Activated CD8-positive, alpha-beta T cell treated with anti-CD3 and anti-CD28 coated beads for 36 hours (primary cell): ENCODE measurements at regions not wholly inside any gene's neighbourhood (a gene's known extent, or its start where the extent isn't known, plus 50 kb on each side); places are given as distances from the start of the nearest gene placed in this dataset.

Experiments
- ATAC-seq: fragments of 200-7000 bp; cut with Tn5 transposase; one replicate; pipeline ENCODE4 v1.10.0; 2021; ENCODE audit warnings: mild to moderate bottlenecking, moderate library complexity
- CTCF ChIA-PET: fragments of 350-600 bp; sonication (Branson Sonifier 250); formaldehyde crosslinking; loops from one replicate; lab custom pipeline; 2021; ENCODE audit warnings: antibody characterized with exemption; lab: Charles Lee
- POLR2A ChIA-PET: fragments of 350-600 bp; sonication (Branson Sonifier 250); formaldehyde crosslinking; loops from one replicate; lab custom pipeline; 2021; ENCODE audit warnings: antibody characterized with exemption; lab: Charles Lee
- DNase-seq: peaks from one replicate; pipeline ENCODE4 v3.0.0-alpha.2; 2020
- H3K27ac Mint-ChIP-seq: one replicate; pipeline ENCODE4 v1.8.0; 2021; ENCODE audit warnings: mild to moderate bottlenecking, mixed read lengths
- H3K27me3 Mint-ChIP-seq: one replicate; pipeline ENCODE4 v1.8.0; 2021; ENCODE audit warnings: mixed read lengths
- H3K36me3 Mint-ChIP-seq: one replicate; pipeline ENCODE4 v1.8.0; 2021; ENCODE audit warnings: low read depth, mixed read lengths
- H3K4me1 Mint-ChIP-seq: one replicate; pipeline ENCODE4 v1.8.0; 2021; ENCODE audit warnings: low read depth, mixed read lengths
- H3K4me3 Mint-ChIP-seq: one replicate; pipeline ENCODE4 v1.8.0; 2021; ENCODE audit warnings: mild to moderate bottlenecking, moderate library complexity, mixed read lengths
- H3K9me3 Mint-ChIP-seq: one replicate; pipeline ENCODE4 v1.8.0; 2021; ENCODE audit warnings: mixed read lengths
- intact Hi-C: fragments of 100-400 bp; cut with micrococcal nuclease; formaldehyde crosslinking; loops from one replicate; pipeline ENCODE4 v1.10.0; 2022
- TF ChIP-seq, protein P1 (sequence below): fragments of 200-600 bp; IDR thresholded peaks from one replicate; pipeline ENCODE4 v1.8.0; 2022; ENCODE audit warnings: antibody characterized with exemption, mild to moderate bottlenecking

DNA sequence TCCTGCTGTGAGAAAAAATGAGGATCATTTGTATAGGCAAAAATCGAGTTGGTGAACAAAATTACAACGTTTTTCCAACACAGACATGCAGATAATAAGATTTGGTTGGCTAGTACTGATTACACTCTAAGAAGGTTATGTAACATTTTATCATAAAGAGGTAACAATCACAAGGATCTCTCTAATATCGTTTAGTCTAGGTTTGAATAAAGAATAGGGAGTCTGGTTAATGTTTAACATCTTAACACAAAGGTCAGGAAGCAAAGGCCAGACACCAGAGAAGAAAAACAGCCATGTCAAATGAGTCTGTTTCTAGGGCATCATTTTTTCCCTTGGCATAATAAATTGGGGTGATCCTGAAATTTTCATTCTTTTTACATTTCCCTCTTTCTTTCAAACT lies 207.4 kb upstream of the CHRM3 start:
- ChIA-PET POLR2A (no interaction called here), CTCF (no interaction called here)
- no peak for ATAC-seq
- no peak overlapping the region for H3K4me3 Mint-ChIP-seq
- H3K36me3 Mint-ChIP-seq, result no peaks in the 10 kb centered on the region
- H3K27me3 Mint-ChIP-seq, result no peaks in the 10 kb centered on the region
- no peaks in the 10 kb centered on the region for H3K4me1 Mint-ChIP-seq
- peaks cover 3% of the 10 kb centered on the region for H3K9me3 Mint-ChIP-seq
- no peak for DNase-seq
- intact Hi-C loops, result no loop called here
- no peak overlapping the region for H3K27ac Mint-ChIP-seq
- TF ChIP-seq, protein P1, sequence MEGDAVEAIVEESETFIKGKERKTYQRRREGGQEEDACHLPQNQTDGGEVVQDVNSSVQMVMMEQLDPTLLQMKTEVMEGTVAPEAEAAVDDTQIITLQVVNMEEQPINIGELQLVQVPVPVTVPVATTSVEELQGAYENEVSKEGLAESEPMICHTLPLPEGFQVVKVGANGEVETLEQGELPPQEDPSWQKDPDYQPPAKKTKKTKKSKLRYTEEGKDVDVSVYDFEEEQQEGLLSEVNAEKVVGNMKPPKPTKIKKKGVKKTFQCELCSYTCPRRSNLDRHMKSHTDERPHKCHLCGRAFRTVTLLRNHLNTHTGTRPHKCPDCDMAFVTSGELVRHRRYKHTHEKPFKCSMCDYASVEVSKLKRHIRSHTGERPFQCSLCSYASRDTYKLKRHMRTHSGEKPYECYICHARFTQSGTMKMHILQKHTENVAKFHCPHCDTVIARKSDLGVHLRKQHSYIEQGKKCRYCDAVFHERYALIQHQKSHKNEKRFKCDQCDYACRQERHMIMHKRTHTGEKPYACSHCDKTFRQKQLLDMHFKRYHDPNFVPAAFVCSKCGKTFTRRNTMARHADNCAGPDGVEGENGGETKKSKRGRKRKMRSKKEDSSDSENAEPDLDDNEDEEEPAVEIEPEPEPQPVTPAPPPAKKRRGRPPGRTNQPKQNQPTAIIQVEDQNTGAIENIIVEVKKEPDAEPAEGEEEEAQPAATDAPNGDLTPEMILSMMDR, result no peak

DNA sequence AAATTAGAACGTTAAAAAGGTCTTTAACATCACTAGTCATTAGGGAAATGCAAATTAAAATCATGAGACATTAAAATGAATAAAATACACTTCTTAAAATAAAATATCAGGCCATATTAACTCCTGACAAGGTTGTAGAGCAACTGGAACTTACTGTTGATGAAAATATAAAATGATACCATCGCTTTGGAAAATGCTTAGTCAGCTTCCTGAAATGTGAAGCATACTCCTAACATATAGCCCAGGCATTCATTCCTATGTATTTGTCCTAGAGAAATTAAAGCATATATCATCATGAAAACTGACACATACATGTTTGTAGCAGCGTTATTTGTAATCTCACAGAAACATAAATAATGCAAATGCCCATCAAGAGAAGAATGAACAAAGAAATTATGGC lies 211.5 kb upstream of the CHRM3 start:
- intact Hi-C loops, result no loop called here
- H3K27me3 Mint-ChIP-seq, result no peaks in the 10 kb centered on the region

DNA sequence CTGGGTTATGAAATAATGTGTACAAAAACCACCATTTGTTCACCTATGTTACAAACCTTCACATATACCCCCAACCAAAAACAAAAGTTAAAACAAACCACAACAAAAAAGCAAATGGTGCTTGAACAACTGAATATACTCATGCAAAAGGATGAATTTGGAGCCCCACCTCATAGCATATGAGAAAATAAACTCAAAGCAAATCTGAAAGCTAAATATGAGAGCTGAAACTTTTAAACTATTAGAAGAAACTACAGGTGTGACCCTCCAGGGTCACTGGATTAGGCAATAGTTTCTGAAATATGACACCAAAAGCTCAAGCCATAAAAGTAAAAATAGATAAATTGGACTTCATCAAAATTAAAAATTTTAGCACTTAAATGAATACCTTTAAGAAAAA lies 215.5 kb upstream of the CHRM3 start:
- H3K4me3 Mint-ChIP-seq, result no peak overlapping the region
- TF ChIP-seq, protein P1, result no peak
- no peak for DNase-seq
- intact Hi-C loops, result no loop called here
- ChIA-PET CTCF (no interaction called here), POLR2A (no interaction called here)
- no peaks in the 10 kb centered on the region for H3K36me3 Mint-ChIP-seq
- no peak for ATAC-seq
- no peaks in the 10 kb centered on the region for H3K4me1 Mint-ChIP-seq
- H3K9me3 Mint-ChIP-seq, result peaks cover 12% of the 10 kb centered on the region
- H3K27me3 Mint-ChIP-seq, result no peaks in the 10 kb centered on the region
- no peak overlapping the region for H3K27ac Mint-ChIP-seq

More for the DNA sequence above, 211.5 kb upstream of the CHRM3 start:
- CTCF ChIA-PET, result no interaction called here
- Mint-ChIP-seq H3K36me3 (no peaks in the 10 kb centered on the region), H3K9me3 (peaks cover 9% of the 10 kb centered on the region), H3K27ac (no peak overlapping the region), H3K4me3 (no peak overlapping the region), H3K4me1 (no peaks in the 10 kb centered on the region)
- no peak for ATAC-seq
- TF ChIP-seq, protein P1, result no peak
- POLR2A ChIA-PET, result no interaction called here
- DNase-seq, result no peak

DNA sequence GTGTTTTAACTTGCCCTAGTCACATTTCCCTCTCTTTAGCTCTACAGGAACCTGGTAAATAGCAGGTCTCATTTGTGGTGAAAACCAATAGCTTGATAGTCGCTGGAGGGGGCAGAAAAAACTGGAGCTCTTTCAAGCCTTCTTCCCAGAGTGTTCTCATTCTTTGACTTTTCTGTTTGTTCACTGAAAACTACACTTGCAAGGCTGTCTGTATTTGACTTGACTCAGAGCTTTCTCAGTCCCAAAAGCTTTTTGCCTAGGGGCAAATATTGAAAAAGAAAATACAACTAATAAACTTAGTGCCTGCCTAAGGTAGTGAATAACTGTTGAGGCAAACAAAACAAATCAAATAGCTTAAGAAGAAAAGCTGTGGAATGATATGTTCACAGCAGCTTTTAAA lies 217.1 kb upstream of the CHRM3 start:
- ChIA-PET POLR2A (no interaction called here), CTCF (no interaction called here)
- Mint-ChIP-seq H3K9me3 (peaks cover 12% of the 10 kb centered on the region), H3K27me3 (no peaks in the 10 kb centered on the region), H3K4me3 (no peak overlapping the region), H3K27ac (no peak overlapping the region), H3K36me3 (no peaks in the 10 kb centered on the region), H3K4me1 (no peaks in the 10 kb centered on the region)
- DNase-seq, result no peak
- TF ChIP-seq, protein P1, result no peak
- ATAC-seq, result no peak
- intact Hi-C loops, result no loop called here

DNA sequence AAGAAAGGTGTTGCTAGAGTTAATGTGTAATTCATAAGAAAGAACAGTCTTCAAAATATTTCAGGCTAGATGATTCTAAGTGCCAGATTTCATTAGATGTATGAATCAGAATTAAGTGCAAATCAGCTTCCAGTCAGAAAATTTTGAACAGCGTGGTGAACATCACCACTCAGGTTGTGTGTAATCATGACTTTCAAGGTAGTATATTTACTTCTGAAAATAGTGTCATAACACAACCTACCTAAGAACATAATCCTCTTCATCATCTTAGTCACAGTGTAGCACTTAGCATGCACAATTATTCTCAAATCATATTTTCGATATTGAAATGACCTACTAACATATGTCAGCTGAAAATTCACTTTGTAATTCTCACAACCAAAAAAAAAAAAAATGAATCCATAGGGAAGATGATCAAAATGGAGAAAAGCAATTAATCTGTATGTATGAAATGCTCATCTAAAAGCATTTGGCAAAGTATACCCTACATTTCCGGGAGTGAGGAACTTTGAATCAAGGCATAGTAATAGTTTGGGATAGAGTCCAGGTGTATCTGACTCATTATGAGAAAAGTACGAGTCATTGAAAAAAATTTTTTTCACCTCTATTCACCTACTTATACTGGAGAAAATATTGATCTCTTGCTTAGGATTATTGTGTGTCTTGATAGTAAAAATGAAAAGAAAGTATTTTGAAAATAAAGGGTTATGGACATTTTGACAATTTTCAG lies 221.8 kb upstream of the CHRM3 start:
- Mint-ChIP-seq H3K4me3 (no peak overlapping the region), H3K9me3 (peaks cover 5% of the 10 kb centered on the region), H3K4me1 (no peaks in the 10 kb centered on the region), H3K27me3 (no peaks in the 10 kb centered on the region), H3K36me3 (no peaks in the 10 kb centered on the region), H3K27ac (no peak overlapping the region)
- TF ChIP-seq, protein P1, result no peak
- DNase-seq, result no peak
- ATAC-seq, result no peak
- intact Hi-C loops, result no loop called here
- ChIA-PET POLR2A (no interaction called here), CTCF (no interaction called here)
